ENCODE measurements at regions not wholly inside any gene's neighbourhood (a gene's known extent, or its start where the extent isn't known, plus 50 kb on each side); places are given as distances from the start of the nearest gene placed in this dataset.

DNA sequence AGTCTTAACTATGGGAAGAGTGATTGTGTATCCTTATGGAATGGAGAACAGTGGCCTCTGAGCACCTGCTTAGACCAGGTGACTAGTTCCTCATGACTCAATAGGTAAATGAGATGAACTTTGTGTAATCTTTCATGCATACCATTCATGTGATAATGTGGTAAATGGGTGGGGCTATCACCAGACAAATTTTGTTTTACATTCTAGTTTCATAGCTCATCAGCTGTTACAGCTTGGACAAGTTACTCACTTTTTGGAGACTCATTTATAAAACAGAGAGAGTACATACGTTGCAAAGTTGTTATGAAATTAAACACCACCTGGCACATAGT is 103.7 kb upstream of the TGFBR2 start:
- TF ChIP-seq TARDBP (IDR thresholded peaks at IDR 0.05) (no peak), SUZ12 (IDR thresholded peaks at IDR 0.05) (no peak), FOXA1 (IDR thresholded peaks at IDR 0.05) (no peak), ELF4 (IDR thresholded peaks at IDR 0.05) (no peak), ARNT (IDR thresholded peaks at IDR 0.05) (no peak), ZNF384 (IDR thresholded peaks at IDR 0.05) (no peak), NFRKB (IDR thresholded peaks at IDR 0.05) (no peak), SP1 (IDR thresholded peaks at IDR 0.05) (no peak), HDGF (IDR thresholded peaks at IDR 0.05; ENCODE audit: borderline replicate concordance) (no peak), L3MBTL2 (conservative IDR thresholded peaks at IDR 0.05) (no peak)

Data from HEK293T (cell line).